HG03135 (cell line): ENCODE measurements at regions not wholly inside any gene's neighbourhood (a gene's known extent, or its start where the extent isn't known, plus 50 kb on each side); places are given as distances from the start of the nearest gene placed in this dataset.
"Not testable (repeated sequence)": the region's sequence is repeated elsewhere in the genome, so short reads cannot be mapped to it uniquely, and the experiment has no call there.

Source experiments
- ATAC-seq: cut with Tn5 transposase; IDR thresholded peaks from one replicate; pipeline ENCODE4 v1.9.1; 2021; ENCODE audit warnings: mild to moderate bottlenecking, moderate library complexity; ENCODE audit not compliant: unreplicated experiment

DNA sequence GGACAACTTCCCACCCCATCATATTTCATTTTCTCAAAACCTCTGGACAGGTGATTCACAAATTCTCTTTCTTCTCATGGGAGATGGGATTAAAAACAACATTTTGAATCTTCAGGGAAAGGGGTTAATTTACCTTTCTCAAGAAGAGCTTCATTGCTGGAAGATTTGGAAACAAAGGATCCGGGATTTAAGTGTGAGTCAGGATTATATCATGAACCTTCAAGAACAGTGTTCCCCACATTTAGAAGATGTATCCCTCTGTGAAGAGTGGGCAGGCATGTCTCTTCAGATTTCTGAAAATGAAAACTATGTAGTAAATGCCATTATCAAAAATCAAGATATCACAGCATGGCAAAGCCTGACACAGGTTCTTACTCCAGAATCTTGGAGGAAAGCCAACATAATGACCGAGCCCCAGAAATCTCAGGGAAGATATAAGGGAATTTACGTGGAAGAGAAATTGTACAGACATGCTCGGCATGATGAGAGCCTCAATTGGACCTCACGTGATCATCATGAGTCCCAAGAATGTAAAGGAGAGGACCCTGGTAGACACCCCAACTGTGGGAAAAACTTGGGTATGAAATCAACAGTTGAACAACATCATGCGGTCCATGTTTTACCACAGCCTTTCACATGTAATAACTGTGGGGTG is 99.5 kb upstream of the GPR39 start:
- ATAC-seq: not testable (repeated sequence)

DNA sequence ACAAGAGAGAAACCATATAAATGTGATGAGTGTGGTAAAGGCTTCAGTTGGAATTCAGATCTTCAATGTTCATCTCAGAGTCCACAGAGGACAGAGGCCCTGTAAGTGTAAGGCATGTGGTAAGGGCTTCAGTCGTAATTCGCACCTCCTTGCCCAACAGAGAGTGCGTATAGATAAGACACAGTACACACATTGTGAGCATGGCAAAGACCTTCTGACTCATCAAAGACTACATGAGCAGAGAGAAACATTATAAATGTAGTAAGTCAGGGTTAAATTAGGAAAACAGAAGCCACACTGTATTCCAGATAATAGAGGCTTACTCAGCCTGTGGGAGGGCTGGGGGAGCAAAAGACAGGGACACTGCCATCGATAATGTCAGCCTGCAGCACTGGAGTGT is 98.1 kb upstream of the GPR39 start:
- not testable (repeated sequence) for ATAC-seq

DNA sequence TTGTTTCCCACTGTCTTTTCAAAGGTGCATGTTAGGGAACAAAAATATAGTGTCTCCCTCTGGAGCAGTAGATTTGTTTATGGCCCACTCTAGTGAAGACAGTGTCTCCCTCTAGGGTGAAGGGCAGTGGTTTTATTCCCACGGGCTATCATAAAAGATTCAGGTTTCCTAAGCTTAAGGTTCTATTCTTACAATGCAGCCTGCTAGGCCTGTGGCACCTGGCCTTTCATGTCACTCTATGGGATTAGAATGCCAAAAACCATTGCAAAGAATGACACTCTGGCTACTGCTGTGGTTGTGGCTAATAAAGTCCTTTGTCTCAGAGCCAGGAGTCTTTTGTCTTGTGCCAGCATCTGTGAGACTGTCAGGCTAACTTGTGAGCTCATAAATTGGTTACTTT is 92.6 kb upstream of the GPR39 start:
- ATAC-seq: not testable (repeated sequence)

DNA sequence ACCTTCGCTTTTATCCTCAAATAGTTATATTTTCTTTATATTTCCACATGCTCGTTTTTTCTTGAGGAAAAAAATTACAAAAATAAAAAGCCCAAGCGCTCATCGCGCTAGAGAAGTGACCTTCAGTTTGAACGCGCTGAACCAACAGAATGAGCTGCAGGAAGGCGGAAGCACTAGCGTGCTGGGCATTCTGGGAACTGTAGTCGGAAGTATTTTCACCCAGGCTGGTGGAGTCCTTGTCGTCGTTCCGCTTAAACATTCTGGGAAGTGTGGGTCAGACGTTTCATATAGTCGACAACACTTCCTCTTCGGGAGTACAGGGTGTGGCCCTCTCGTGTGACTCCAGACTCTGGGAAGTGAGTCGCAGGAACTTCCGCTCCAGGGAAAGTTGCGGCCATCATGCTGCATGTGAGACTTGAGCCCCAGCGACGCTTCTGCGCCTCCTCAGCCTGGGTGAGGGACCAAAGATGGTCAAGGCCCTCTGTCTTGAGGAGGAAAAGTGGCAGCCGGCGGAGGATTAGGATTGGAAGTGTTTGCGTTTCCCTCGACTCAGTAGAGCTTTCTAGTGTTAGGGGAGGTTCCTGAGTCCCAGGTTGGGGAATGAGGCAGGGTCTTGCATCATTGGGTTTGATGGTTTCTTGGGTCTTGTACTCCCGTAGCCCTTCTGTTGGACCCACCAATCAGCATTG is 84.1 kb upstream of the GPR39 start:
- ATAC-seq: not testable (repeated sequence)

DNA sequence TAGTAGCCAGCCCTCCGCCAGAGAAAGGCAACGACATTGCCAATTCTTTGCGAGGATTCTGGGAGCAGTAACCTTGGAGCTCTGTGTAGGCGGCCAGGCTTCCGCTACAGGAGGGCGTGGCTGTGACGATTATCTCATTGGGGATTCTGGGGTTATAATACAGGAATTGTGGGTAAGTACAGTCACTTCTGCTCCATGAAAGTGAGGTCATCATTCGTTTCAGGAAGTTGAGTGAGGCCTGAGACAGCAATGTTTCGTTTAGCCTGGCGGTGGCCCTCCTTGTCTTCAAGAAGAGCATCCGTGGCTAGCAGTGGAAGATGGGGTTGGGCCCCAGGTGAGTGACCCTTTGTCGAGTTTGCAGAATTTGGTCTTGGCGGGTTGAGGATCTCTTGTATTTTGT is 79.5 kb upstream of the GPR39 start:
- not testable (repeated sequence) for ATAC-seq

DNA sequence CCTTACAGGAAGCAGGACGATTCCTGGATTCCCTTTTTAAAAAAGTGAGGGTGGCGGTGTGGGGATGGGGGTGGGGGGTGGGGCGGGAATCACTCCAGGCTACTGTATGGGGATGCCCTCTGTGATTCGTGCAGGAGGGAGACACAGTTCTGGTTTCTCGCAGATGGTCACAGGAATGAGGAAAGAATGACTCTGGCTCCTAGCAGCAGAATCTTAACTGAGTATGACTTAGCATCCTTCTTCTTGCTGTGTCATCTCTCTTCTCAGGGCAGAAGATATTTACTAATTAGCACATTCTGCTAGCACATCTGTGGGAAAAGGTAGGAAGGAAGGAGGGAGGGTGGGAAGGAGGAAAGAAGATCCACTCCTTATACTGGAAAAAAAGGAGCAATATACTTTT is 78.8 kb upstream of the GPR39 start:
- not testable (repeated sequence) for ATAC-seq

DNA sequence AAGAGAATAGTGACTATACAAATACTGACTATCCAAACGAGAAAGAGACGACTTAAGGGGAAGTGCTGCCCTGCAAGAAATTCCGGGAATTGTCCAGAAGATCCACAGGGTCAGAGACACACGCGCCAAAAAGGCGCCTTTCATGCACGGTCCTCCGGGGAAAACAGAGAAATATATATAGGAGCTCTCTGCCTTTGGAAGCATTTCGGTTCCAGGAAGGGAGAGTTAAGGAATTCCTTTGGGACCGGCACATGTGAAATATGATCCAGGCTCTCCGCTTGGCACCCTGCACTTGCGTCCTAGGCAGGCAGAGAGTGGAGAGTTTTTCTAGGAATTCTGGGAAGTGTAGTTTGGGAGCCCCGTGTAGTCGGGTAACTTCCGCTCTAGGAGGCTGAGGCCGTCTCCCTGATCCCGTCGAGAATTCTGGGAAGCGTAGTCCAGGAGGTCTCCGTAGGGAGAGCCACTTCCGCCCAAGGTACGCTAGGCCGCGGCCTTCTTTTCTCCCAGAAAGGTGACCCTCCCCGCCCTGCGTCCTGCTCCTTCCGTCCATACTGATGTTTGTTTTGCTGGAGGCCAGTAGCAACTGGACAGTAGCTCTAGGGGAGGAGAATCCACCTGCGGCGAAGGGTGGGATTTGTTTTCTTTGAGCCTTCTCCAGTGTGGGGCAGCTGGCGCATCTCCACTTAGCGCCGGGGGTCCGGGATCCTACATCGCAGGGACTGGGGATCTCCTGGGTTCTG is 69.4 kb upstream of the GPR39 start:
- ATAC-seq: not testable (repeated sequence)

DNA sequence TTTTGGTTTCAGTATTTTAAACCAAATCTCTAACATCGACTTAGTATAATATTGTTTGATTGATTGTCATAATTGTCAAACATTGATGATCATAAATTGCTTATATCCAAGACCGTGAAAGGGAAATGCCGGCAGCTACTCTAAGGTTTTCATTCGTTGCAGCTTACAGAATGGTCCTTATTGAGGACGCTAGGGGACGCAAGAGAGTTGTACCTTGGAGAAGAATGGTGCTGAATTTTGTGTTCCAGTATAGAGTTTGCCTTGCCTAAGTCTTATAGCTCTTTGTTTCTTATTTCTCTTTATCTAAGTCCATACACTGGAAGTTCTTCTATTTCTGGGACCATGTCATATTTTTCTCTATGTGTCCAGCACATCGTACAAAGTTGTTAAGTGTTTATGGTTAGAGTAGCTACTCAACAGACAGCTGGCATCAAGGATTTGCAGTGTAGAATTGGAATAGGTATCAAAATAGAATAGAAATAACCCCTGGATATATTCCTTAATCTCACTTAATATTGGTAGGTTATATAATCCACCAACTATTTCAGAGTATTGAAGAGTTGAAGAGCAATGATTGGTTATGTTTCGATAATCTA is 67.4 kb upstream of the GPR39 start:
- not testable (repeated sequence) for ATAC-seq

DNA sequence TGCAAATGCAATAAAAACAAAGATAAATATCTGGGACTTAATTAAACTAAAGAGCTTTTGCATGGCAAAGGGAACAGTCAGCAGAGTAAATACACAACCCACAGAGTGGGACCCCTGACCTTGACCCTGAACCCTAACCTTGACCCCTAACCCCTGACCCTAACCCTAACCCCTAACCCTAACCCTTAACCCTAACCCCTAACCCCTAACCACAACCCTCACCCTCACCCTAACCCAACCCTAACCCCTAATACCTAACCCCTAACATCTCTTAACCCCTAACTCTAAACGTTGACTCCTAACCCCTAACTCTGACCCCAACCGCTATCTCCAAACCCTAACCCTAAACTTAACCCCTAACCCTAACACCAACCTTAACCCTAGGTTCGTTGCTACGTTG is 64.9 kb upstream of the GPR39 start:
- not testable (repeated sequence) for ATAC-seq

DNA sequence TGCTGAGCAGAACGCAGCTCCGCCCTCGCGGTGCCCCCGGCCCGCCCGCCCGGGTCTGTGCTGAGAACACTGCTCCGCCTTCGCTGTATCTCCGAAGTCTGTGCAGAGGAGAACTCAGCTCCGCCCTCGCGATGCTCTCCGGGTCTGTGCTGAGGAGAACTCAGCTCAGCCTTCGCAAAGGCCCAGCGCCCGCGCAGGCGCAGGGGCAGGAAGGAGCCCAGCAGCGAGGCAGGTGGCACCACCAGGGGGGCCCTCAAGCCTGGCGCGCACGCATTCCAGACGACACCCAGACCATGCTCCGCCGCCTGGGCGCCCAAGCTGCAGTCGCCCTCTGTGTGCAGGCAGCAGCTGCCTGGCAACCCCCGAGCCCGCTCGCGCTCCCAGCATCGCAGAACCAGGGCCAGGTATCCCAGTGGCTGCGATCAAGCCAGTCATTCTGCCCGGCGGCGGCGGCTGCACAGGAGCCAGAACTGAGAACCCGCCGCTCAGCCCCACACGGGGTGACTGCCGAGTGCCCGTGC is 64.1 kb upstream of the GPR39 start:
- ATAC-seq: not testable (repeated sequence)

DNA sequence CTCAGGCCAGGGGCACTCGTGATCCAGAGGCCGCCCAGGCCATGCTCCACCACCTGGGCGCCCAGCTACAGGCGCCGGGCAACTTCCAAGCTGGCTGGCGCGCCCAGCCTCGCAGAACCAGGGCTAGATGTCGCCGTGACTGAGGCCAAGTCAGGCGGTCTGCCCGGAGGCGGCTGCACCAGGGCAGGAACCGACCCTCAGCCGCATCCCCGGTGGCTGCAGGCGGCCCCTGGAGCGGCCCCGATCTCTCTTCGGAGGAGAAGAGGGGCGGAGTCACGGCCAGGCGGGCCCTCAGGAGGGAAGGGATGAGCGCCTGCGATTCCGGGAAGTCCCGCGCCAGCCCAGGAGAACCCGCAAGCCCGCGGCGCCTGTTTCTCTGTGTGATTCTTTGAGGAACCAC is 63.2 kb upstream of the GPR39 start:
- ATAC-seq: not testable (repeated sequence)

DNA sequence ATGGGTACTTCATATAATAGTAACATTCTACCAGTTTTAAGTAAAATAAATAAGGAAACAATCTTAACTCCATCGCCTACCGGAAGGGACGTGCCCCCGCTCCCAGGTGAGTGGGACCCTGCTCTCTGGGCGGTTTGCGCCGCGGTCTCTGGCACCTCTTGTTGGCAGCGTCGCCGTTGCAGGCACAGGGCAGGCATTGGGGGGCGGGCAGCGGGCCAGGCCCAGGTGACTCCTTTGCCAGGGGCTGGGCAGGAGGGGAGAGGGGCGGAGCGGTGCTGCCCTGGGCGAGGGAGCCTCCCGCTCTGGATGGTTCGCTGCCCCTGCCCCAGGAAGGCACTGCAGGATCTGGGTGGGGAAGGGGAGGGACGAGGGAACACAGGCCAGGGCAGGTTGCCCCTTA is 55.6 kb upstream of the GPR39 start:
- ATAC-seq: not testable (repeated sequence)

DNA sequence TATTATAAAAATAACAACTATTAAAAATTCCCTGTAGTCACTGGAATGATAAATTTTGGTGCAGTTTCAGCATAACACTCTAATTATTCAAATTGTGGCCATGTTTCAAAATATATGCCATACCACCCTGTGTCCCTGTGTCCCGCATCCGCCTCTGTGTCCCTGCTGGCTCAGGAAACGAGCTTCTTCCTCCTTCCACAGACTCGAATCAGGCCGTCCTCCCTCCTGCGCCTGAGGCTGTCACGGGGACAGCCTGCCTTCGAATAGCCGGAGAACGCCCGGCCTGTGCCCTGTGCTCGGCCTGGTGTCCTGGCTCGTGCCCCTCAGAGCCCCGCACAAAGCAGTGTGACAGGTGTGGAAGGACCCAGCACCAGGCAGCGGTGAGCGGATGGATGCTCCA is 55.1 kb upstream of the GPR39 start:
- ATAC-seq: not testable (repeated sequence)

DNA sequence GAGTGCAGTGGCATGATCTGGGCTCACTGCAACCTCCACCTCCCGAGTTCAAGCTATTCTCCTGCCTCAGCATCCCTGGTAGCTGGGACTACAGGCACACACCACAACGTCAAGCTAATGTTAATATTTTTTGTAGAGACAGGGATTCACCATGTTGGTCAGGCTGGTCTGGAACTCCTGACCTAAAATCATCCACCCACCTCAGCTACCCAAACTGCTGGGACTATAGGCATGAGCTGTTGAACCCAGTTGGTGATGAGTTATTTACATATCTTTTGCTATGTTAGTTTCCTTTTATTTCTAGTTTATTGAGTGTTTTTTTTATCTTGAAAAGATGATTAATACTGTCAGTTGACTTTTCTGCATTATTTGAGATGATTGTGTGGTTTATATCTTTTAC is 53.3 kb upstream of the GPR39 start:
- not testable (repeated sequence) for ATAC-seq

DNA sequence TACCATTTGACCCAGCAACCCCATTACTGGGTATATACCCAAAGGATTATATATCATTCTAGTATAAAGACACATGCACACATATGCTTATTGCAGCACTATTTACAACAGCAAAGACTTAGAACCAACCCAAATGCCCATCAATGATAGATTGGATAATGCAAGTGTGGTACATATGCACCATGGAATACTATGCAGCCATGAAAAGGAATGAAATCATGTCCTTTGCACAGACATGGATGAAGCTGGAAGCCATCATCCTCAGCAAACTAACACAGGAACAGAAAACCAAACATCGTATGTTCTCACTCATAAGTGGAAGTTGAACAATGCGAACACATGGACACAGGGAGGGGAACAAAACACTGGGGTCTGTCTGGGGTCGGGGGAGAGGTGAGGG is 50.6 kb upstream of the GPR39 start:
- ATAC-seq: not testable (repeated sequence)

DNA sequence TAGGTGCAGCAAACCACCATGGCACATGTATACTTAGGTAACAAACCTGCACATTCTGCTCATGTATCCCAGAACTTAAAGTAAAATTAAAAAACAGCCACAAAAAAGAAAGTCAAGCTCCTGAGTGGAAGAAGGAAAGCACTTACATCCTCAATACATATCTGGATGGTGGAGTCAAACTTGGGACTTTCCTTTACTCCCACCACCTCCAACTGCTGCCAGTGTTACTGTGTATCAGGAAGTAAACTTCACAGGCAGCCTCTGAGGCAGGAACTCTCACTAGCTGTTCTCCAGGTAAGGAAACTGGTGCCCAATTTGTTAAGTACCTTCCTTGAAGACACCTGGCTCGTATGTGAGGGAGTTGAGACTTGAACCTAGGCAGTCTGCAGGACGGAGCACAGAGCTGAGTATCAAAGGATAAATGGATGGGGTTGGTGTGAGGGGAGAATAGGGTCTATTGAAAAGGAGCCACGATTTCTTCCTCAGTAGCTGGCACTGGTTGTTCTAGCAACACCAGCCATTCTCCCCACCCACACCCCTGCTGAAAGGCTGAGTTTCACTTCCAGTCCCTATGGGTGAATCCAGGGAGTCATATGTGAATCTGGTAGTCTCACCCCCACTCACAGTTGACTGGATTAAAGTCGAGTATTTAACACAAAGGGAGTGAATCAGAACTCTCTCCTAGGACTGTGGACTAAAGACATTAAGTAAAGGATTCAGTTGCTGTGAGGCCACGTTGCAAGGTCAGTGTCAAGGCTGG is 50.0 kb upstream of the GPR39 start:
- ATAC-seq: no peak
